Brain pericyte (primary cell): ENCODE measurements at regions not wholly inside any gene's neighbourhood (a gene's known extent, or its start where the extent isn't known, plus 50 kb on each side); places are given as distances from the start of the nearest gene placed in this dataset.

Experiments
- DNase-seq: peaks from one replicate; pipeline ENCODE4 v3.0.0-alpha.2; 2012; ENCODE audit warnings: low read depth, low spot score

GRCh38 chr15:35769656-35770055 is 223.7 kb upstream of the DPH6 start:
- DNase-seq: no peak

DNA sequence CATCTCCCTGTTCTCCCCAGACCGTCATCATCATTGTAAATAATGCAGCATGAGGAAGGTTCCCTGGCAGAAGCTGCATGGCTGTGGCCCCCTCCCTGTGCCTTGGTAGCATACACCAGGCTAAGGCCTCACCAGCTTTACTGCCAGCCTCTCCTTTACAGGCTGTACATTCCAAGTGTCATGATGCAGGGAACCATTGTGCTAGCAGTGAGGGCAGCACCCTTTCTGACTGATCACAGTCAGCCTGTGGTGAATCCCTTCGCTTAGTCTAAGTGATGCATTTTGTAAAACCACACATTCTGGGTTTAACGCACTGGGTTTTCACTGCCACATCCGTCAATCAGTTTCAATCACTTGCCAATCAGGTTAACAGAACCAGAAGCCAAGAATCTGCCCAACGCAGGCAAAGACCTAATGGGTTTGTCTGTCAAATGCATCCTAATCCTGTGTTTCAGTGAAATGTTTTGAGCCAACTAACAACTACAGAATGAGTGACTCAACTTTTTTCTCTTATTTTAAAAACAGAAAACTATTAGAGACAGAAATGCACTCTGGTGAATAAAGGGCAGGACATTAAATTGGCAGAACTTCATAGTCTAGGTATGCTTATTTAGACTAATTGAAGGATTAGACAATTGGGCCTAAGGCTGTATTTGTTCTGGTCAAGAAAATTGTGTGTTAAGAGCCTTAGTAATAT is 225.9 kb upstream of the DPH6 start:
- DNase-seq: no peak

DNA sequence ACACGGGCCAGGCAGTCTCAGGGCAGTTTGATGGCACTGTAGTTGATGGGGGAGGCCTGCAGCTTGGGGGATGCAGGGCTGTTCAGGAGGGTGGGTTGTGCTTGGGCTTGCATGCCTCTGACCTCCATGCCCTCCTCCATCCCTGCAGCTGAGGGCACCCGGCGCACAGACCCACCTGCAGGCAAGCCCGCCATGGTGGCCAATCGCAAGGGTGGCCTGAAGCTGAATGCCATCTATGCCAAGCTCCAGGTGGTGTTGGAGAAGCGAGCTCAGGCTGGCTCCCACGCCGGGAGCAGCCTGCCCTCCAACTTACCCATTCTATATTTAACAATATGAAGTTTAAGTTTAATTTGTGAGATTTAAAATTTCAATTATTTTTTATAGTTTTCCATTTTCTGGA is 228.7 kb upstream of the DPH6 start:
- no peak for DNase-seq

DNA sequence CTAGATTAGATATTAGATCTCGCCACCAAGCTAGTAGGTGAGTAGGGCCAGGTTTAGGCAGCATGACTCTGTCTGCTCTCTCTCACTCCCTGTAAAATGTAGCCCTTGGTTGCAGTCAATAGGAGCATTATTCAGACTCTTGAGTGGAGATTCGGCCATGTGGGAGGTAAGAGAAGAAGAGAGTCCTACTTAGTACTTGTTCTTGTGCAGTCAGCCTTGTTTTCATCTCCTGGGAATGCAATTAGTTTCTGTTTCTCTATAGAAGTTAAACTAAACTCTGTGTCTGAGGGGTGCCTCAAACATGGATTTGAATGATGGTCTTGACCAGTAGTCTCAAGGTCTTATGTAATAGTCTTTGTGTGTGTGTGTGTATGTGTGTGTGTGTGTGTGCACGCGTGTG is 229.5 kb upstream of the DPH6 start:
- DNase-seq: no peak

- no peak for DNase-seq
These were observed 231.1 kb upstream of the DPH6 start for GRCh38 chr15:35777061-35777460.

- DNase-seq: no peak
These were observed 237.2 kb upstream of the DPH6 start for GRCh38 chr15:35783203-35783602.

DNA sequence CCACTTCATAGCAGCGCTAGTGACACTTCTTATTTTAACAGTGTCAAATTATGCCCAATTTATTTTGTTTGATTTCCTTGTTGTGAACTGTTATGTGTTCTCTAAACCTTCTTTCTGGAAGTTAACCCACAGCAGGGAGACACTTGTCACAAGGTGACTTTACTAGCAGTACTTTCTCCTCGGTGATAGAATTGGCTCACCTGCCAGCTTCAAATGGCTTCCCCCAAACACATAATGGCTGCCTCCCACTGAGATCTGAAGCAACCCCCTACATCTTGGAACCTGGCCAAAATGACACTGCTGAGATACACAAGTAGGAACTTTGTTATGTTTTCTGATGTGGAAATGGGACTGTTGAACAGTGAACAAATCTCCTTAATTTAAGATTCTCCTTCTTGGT is 238.8 kb upstream of the DPH6 start:
- DNase-seq: no peak

DNA sequence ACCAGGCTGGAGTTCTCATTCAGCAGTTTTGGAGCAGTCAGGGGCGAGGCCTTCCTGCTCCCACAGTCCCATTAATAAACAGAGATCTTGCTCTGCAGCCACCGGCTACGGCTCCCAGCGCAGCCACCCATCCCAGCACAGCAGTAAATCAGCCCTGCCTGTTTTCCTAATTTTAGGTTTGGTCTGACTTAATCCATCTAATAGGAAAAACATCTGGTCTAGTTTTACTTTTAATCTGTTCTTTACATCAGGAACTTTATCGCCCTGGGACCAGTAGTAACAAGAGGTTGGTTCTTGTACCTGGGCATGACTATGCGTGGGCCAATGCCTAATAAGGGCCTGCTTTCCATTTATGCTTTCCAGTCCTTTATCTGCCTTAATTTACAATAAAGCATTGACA is 264.0 kb upstream of the DPH6 start:
- DNase-seq: no peak

DNA sequence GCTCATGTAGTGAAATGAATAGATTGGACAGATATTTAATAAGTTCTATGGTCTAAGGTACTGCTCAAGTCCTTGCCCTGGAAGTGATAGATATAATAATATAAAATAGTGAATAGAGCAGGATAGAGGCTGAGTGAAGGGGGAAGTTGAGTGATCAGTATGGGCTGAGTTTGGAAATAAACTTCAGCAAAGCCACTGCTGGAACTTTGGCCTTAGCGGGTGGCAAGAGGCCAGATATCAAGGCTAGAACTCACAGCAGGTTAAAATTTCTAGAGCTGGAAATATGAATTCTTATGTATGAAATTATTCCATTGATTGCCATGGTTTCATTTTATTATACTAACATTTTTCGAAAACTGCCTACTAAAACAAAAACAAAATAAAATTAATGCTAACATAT is 267.6 kb upstream of the DPH6 start:
- DNase-seq: no peak

DNA sequence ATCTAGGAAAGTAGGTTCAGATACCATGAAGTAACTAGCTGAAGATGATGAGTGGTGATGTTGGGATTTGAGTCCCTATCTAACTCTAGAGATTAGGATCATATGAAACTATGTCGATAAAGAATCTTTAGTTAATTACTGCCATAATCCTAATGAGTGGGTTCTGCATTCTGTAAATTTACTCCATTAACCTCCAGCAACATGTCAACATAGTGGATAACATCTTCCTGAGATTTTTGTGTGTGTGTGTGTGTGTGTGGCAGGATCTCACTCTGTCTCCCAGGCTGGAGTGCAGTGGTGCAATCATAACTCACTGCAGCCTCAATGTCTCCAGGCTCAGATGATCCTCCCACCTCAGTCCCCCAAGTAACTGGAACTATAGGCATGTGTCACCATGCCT is 272.9 kb upstream of the DPH6 start:
- no peak for DNase-seq

DNA sequence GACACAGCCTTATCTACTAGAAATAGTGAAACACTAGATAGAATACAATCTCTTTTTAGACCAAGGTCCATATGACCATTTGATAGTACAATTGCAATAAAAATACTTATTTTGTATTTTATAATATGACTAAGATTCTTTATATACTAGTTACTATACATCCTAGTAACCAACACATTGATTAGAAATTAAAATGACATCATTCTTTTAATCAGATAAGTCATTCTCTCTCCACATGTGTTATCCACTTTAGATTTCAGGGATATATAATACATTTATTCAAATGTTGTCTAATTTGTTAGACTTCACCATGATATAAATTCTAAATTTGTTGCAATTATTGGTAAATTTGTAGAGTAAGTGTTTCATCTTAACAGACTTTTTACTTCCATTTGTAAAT is 276.2 kb upstream of the DPH6 start:
- DNase-seq: no peak

DNA sequence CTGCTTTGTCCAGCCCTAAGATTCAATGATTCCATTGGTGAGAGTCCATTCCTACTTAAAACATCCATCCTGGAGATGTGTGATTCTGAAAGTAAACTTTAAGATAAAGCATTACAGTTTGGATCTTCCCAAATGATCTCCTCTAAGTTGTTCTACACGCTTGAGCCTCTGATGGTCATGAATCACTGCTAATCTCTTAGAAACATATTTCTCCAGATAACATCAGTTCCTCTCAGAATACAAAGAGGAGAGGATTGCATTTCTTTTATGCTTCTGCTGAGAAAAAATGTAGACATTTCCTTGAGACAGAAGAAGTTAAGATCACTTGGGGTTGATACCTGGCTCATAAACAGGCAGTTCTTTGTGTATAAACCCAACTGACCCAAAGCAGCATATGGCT is 281.2 kb upstream of the DPH6 start:
- DNase-seq: no peak

DNA sequence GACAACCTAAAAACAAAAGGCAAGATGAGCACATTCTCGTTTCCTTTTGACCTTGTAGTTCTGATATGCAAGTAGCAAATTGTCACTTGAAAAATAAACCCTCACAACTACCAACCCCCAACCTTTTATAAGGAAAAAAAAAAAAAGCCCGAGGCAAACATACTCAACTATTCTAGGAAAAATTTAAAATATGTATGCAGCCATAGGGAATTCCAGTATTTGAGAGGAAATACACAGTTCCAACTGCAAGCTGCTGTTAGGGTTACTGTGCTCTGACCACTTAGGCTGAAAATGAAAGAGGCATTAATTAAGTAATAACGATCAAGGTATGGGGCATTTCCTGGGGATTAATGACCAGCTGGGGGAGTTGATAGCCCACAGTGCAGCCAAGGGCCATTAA is 281.9 kb upstream of the DPH6 start:
- DNase-seq: no peak

- DNase-seq: no peak
These were observed 287.6 kb upstream of the DPH6 start for GRCh38 chr15:35833581-35833980.

- DNase-seq: no peak
These were observed 288.4 kb upstream of the DPH6 start for GRCh38 chr15:35834216-35834830.

DNA sequence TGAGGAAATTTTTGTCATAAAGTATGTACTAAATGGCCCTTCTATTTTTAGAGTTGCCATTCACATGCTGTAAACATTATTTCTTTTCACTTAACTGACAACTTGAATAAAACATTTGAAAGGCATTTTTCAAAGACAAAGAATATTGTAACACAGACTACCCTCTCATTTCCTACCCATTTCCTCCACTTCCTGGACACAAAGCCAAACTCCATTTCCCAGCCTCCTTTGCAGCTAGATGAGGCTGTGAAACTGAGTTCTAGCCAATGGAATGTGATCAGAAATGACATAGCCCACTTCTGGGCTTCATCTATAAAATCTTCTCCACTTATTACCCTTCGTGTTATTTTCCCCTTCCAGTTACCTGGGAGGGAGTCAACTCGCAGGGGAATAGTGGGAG is 288.9 kb upstream of the DPH6 start:
- no peak for DNase-seq

DNA sequence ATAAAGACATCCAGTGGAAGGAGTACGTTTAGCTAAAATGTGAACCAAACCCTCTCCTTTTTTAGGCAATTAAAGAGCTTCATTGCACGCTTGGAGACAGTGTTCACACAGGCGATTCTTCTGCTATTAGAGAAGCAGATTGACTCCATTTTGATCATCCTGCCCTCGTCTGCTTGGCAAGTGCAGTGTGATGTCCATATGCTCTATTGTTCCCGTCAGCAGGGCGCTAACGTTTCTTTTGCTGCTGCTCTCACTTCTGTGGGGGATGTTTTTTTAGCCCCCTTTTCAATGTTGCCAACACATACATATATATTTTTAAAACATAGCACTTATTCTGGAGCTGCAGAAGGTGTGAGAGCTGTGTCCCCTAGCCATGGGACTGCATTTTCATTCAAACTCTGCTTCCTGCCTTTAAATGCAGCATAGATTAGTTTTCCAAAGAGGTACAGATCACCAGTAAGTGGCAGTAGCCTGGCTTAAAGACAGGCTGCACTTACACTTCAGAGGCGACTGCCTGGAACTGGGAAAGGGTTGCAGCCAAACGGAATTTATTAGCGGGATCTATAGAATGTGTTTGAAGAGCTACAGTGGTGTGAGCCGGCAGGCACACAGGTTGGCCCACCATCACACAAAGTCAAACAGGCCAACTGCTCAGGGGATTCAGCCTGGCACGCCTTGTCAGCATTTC is 292.6 kb upstream of the DPH6 start:
- no peak for DNase-seq

GRCh38 chr15:35842631-35843030 is 296.7 kb upstream of the DPH6 start:
- DNase-seq: no peak

- no peak for DNase-seq
These were observed 297.5 kb upstream of the DPH6 start for GRCh38 chr15:35843498-35843897.

- no peak for DNase-seq
These were observed 304.3 kb upstream of the DPH6 start for GRCh38 chr15:35850284-35850683.

- no peak for DNase-seq
These were observed 305.5 kb upstream of the DPH6 start for GRCh38 chr15:35851491-35851890.

DNA sequence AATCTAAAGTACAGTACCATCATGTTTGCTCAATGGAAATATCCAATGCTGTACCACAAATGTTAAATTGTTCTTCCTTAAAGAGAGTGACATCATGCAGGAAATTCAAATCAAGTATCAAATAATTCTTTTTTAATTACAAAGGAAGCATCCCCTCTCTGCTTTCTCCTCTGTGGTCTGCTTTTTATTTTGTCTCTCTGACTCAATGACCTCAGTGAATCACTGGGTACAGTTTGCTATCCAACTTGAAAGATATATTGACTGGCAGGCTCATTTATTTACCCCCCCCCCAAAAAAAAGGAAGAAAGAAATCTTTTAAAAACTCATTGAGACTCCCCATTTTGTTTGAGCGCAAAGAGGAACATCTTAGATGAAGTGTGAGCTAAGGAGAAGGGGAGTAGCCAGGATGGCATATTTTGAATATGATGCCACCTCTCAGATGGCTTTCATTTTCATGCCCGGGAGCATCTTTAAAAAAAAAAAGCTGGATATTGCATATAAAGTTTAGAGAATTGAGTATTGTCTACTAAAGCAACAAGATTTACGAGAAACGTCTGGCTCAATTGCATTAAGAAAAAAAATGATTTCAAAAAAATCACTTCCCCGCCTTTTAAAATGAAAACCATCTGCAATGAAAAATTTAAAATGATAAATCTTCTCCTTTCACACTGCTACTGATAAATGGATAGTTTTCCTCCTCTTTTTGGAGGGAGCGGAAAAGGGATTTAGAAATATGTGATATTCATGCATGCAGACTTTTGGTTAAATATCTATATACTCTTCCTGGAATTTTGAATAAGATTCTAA is 307.1 kb upstream of the DPH6 start:
- DNase-seq: no peak
